ENCODE measurements at regions not wholly inside any gene's neighbourhood (a gene's known extent, or its start where the extent isn't known, plus 50 kb on each side); places are given as distances from the start of the nearest gene placed in this dataset.

- DNase-seq (ENCODE audit: low spot score) = no peak
Observed at GRCh38 chr3:72058493-72059081, 273.6 kb upstream of the PROK2 start.

- no peak for DNase-seq (ENCODE audit: low spot score)
Observed at GRCh38 chr3:72055436-72055835, 270.5 kb upstream of the PROK2 start.

GRCh38 chr3:72054976-72055375 is 270.0 kb upstream of the PROK2 start:
- DNase-seq (ENCODE audit: low spot score) = no peak

GRCh38 chr3:72052841-72053409 is 268.0 kb upstream of the PROK2 start:
- no peak for DNase-seq (ENCODE audit: low spot score)

GRCh38 chr3:72050771-72051170 is 265.8 kb upstream of the PROK2 start:
- no peak for DNase-seq (ENCODE audit: low spot score)

GRCh38 chr3:72050048-72050632 is 265.2 kb upstream of the PROK2 start:
- DNase-seq (ENCODE audit: low spot score) = no peak

GRCh38 chr3:72049300-72049699 is 264.4 kb upstream of the PROK2 start:
- DNase-seq (ENCODE audit: low spot score) = no peak

- no peak for DNase-seq (ENCODE audit: low spot score)
Observed at GRCh38 chr3:72048873-72049272, 263.9 kb upstream of the PROK2 start.

GRCh38 chr3:72047221-72047871 is 262.4 kb upstream of the PROK2 start:
- no peak for DNase-seq (ENCODE audit: low spot score)

- DNase-seq (ENCODE audit: low spot score) = no peak
Observed at GRCh38 chr3:72044231-72044855, 259.4 kb upstream of the PROK2 start.

GRCh38 chr3:72043204-72044133 is 258.5 kb upstream of the PROK2 start:
- DNase-seq (ENCODE audit: low spot score) = no peak

GRCh38 chr3:72042397-72043203 is 257.7 kb upstream of the PROK2 start:
- no peak for DNase-seq (ENCODE audit: low spot score)

GRCh38 chr3:72041511-72041910 is 256.6 kb upstream of the PROK2 start:
- peak; percentile 75 for DNase-seq (ENCODE audit: low spot score)

- DNase-seq (ENCODE audit: low spot score) = no peak
Observed at GRCh38 chr3:72041076-72041475, 256.1 kb upstream of the PROK2 start.

- no peak for DNase-seq (ENCODE audit: low spot score)
Observed at GRCh38 chr3:72039677-72040076, 254.7 kb upstream of the PROK2 start.

GRCh38 chr3:72036899-72037298 is 252.0 kb upstream of the PROK2 start:
- DNase-seq (ENCODE audit: low spot score) = no peak

- no peak for DNase-seq (ENCODE audit: low spot score)
Observed at GRCh38 chr3:72035606-72036005, 250.7 kb upstream of the PROK2 start.

GRCh38 chr3:72034986-72035385 is 250.0 kb upstream of the PROK2 start:
- no peak for DNase-seq (ENCODE audit: low spot score)

GRCh38 chr3:72033666-72034428 is 248.9 kb upstream of the PROK2 start:
- no peak for DNase-seq (ENCODE audit: low spot score)

Measured in pons (tissue), 1 donor.